ENCODE measurements at regions not wholly inside any gene's neighbourhood (a gene's known extent, or its start where the extent isn't known, plus 50 kb on each side); places are given as distances from the start of the nearest gene placed in this dataset.

GRCh38 chr16:55039042-55039441 lies 108.4 kb downstream of the IRX5 start:
- ChIA-PET POLR2A (no interaction called here), CTCF (ENCODE audit: low intra/inter-chr PET ratio) (no interaction called here)
- no peak overlapping the region for H3K4me3 ChIP-seq
- no peak overlapping the region for H3K27ac ChIP-seq (ENCODE audit: extremely low read depth, low read depth, low read length)
- peaks cover 3 to 25% of the 10 kb centered on the region in 2 experiments; a peak in 4 of 5 replicates for H3K27me3 ChIP-seq (ENCODE audit: control insufficient read depth in 2 of 2, insufficient read depth in 2 of 2, low read length in 2 of 2)
- no peaks in the 10 kb centered on the region for H4K20me1 ChIP-seq (replicated peaks; ENCODE audit: control insufficient read depth, insufficient read depth, low read length)
- H3K36me3 ChIP-seq (ENCODE audit: control insufficient read depth, insufficient read depth, low read length): no peaks in the 10 kb centered on the region
- in situ Hi-C loops (cut with MboI): no loop called here
- TF ChIP-seq SIX5 (IDR thresholded peaks at IDR 0.05; ENCODE audit: borderline replicate concordance in 1 of 2, insufficient read depth in 1 of 2, low read depth in 1 of 2, low read length in 2 of 2): no peak
- no peak for TF ChIP-seq FOS (IDR thresholded peaks at IDR 0.05; ENCODE audit: extremely low read depth, insufficient read length)
- no peak for TF ChIP-seq ZNF277 (CRISPR knock-in tag; IDR thresholded peaks at IDR 0.05; ENCODE audit: borderline replicate concordance)
- no peak for TF ChIP-seq CCNT2 (IDR thresholded peaks at IDR 0.05; ENCODE audit: borderline replicate concordance, extremely low read depth, insufficient read length, low read depth, low read length)
- no peak for TF ChIP-seq PPARD (CRISPR knock-in tag; IDR thresholded peaks at IDR 0.05)
- no peak for TF ChIP-seq ZNF121 (CRISPR knock-in tag; conservative IDR thresholded peaks at IDR 0.05)
- no peak for TF ChIP-seq MEF2D (tag; conservative IDR thresholded peaks at IDR 0.05; ENCODE audit: low read depth)
- TF ChIP-seq ZNF165 (CRISPR knock-in tag; IDR thresholded peaks at IDR 0.05; ENCODE audit: borderline replicate concordance): no peak
- no peak for TF ChIP-seq ZBTB1 (CRISPR knock-in tag; IDR thresholded peaks at IDR 0.05; ENCODE audit: borderline replicate concordance, low read depth)
- TF ChIP-seq MBD2 (IDR thresholded peaks at IDR 0.05; ENCODE audit: borderline replicate concordance, low read depth): no peak
- no peak for TF ChIP-seq RBM22 (IDR thresholded peaks at IDR 0.05; ENCODE audit: low read depth, low read length, poor library complexity, severe bottlenecking)
- TF ChIP-seq ZEB2 (IDR thresholded peaks at IDR 0.05): no peak
- no peak for TF ChIP-seq NUFIP1 (IDR thresholded peaks at IDR 0.05; ENCODE audit: partially characterized antibody)
- TF ChIP-seq SFPQ (IDR thresholded peaks at IDR 0.05; ENCODE audit: low read depth, low read length): no peak
- no peak for TF ChIP-seq EZH2 (IDR thresholded peaks at IDR 0.05; ENCODE audit: borderline replicate concordance, low read depth, low read length)
- no peak for TF ChIP-seq ZNF778 (CRISPR knock-in tag; IDR thresholded peaks at IDR 0.05)
- TF ChIP-seq CBX8 (IDR thresholded peaks at IDR 0.05; ENCODE audit: borderline replicate concordance, extremely low read depth, low read depth, low read length, poor library complexity, severe bottlenecking): no peak
- TF ChIP-seq NFATC3 (IDR thresholded peaks at IDR 0.05): no peak
- TF ChIP-seq RAD51 (IDR thresholded peaks at IDR 0.05; ENCODE audit: borderline replicate concordance, low read depth): no peak
- no peaks in the 10 kb centered on the region for H3K79me2 ChIP-seq (ENCODE audit: control insufficient read depth, insufficient read depth, low read length)
- H3K4me1 ChIP-seq (replicated peaks in 1 of 2; ENCODE audit: control insufficient read depth in 2 of 2, insufficient read depth in 2 of 2, low read length in 2 of 2): no peaks in the 10 kb centered on the region
- peaks cover 2% of the 10 kb centered on the region for H3K9me1 ChIP-seq (ENCODE audit: control insufficient read depth, insufficient read depth, low read length)
- no TSS peak for BruUV-seq (replicated peaks)
- H3K9me3 ChIP-seq (replicated peaks; ENCODE audit: control insufficient read depth, insufficient read depth, low read depth, low read length): no peaks in the 10 kb centered on the region
- H3K9ac ChIP-seq (ENCODE audit: insufficient read depth in 1 of 2, low read depth in 2 of 2, low read length in 2 of 2): no peak overlapping the region
- H2AFZ ChIP-seq (ENCODE audit: low read depth, low read length): no peak overlapping the region
- ATAC-seq (no peak), DNase-seq (ENCODE audit: extremely low read depth in 1 of 4, low spot score in 3 of 4) (no peak), FAIRE-seq (no peak)
- H3K4me2 ChIP-seq (ENCODE audit: insufficient read depth, low read length): no peak overlapping the region
- 2% methylated on average over 6 of the region's 6 CpGs for WGBS (ENCODE audit: insufficient coverage, low coverage, missing lambda C conversion rate)
- intact Hi-C loops (cut with micrococcal nuclease): no loop called here

Data from K562 (cell line).